ENCODE measurements at regions not wholly inside any gene's neighbourhood (a gene's known extent, or its start where the extent isn't known, plus 50 kb on each side); places are given as distances from the start of the nearest gene placed in this dataset.

DNA sequence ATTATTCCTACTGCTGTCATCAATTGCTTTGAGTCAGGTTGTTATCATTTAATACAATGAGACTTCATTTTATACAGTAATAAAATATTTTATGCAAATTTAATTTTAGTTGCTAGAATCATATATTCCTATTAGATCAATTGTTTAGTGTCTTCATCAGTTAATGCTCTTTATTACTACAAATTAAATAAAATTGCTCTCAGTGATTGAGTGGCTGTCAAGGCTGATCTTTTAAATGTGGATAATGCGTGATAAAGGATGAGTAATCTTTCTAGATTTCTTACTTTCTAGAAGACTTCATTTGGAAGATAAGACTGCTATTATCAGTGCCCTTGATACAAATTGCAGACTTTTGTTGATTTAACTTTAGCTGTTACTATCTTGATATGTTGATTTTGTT, 59.6 kb upstream of the CDH2 start:
- DNase-seq = no peak
- TF ChIP-seq, protein P1, sequence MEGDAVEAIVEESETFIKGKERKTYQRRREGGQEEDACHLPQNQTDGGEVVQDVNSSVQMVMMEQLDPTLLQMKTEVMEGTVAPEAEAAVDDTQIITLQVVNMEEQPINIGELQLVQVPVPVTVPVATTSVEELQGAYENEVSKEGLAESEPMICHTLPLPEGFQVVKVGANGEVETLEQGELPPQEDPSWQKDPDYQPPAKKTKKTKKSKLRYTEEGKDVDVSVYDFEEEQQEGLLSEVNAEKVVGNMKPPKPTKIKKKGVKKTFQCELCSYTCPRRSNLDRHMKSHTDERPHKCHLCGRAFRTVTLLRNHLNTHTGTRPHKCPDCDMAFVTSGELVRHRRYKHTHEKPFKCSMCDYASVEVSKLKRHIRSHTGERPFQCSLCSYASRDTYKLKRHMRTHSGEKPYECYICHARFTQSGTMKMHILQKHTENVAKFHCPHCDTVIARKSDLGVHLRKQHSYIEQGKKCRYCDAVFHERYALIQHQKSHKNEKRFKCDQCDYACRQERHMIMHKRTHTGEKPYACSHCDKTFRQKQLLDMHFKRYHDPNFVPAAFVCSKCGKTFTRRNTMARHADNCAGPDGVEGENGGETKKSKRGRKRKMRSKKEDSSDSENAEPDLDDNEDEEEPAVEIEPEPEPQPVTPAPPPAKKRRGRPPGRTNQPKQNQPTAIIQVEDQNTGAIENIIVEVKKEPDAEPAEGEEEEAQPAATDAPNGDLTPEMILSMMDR (IDR thresholded peaks at IDR 0.05) = no peak
- no peak overlapping the region for H3K4me3 Mint-ChIP-seq
- peaks cover 15% of the 10 kb centered on the region for H3K9me3 Mint-ChIP-seq
- ChIA-PET CTCF (no interaction called here), POLR2A (no interaction called here)
- intact Hi-C loops (cut with micrococcal nuclease) = no loop called here
- no peak for ATAC-seq (ENCODE audit: low read depth)
- H3K27me3 Mint-ChIP-seq = no peaks in the 10 kb centered on the region
- H3K27ac Mint-ChIP-seq = no peak overlapping the region
- no peaks in the 10 kb centered on the region for H3K36me3 Mint-ChIP-seq (ENCODE audit: low read depth)
- no peaks in the 10 kb centered on the region for H3K4me1 Mint-ChIP-seq
